Loucy (cell line): ENCODE measurements at regions not wholly inside any gene's neighbourhood (a gene's known extent, or its start where the extent isn't known, plus 50 kb on each side); places are given as distances from the start of the nearest gene placed in this dataset.

ENCODE experiments used
- H2AFZ ChIP-seq: fragments of 200-600 bp; sonication (generic); 2 replicates; pipeline ENCODE4 v1.6.0; 2016; ENCODE audit warnings: antibody characterized with exemption, mild to moderate bottlenecking, low read length, moderate library complexity
- H3F3A ChIP-seq: fragments of 200-600 bp; 2 replicates; pipeline ENCODE4 v1.6.0; 2016; ENCODE audit warnings: antibody characterized with exemption, low read depth, mild to moderate bottlenecking
- H3K27me3 ChIP-seq: fragments of 200-600 bp; sonication (generic); 2 replicates; pipeline ENCODE4 v1.6.1; 2014; ENCODE audit warnings: low read length, mild to moderate bottlenecking; ENCODE audit not compliant: insufficient read depth, poor library complexity, severe bottlenecking
- H3K36me3 ChIP-seq: fragments of 200-600 bp; sonication (generic); 2 replicates; pipeline ENCODE4 v1.6.1; 2016; ENCODE audit warnings: low read length; ENCODE audit not compliant: insufficient read depth
- H3K4me1 ChIP-seq: fragments of 200-600 bp; sonication (generic); 2 replicates; pipeline ENCODE4 v1.5.1; 2014; ENCODE audit warnings: low read length, mild to moderate bottlenecking; ENCODE audit not compliant: insufficient read depth, poor library complexity, severe bottlenecking
- H3K4me2 ChIP-seq: fragments of 200-600 bp; sonication (generic); 2 replicates; pipeline ENCODE4 v1.6.0; 2014; ENCODE audit warnings: antibody characterized with exemption, low read length, low read depth, mild to moderate bottlenecking; ENCODE audit not compliant: poor library complexity, severe bottlenecking
- H3K4me3 ChIP-seq: fragments of 200-600 bp; sonication (generic); 2 replicates; pipeline ENCODE4 v1.5.1; 2014; ENCODE audit warnings: low read length, mild to moderate bottlenecking, mixed read lengths; ENCODE audit not compliant: poor library complexity, severe bottlenecking
- H3K79me2 ChIP-seq: fragments of 200-600 bp; sonication (generic); 2 replicates; pipeline ENCODE4 v1.6.1; 2014; ENCODE audit warnings: low read length; ENCODE audit not compliant: insufficient read depth
- H3K9ac ChIP-seq: fragments of 200-600 bp; sonication (generic); 2 replicates; pipeline ENCODE4 v1.6.0; 2014; ENCODE audit warnings: mild to moderate bottlenecking, low read depth, low read length, moderate library complexity; ENCODE audit not compliant: poor library complexity, severe bottlenecking
- H3K9me2 ChIP-seq: fragments of 200-600 bp; sonication (generic); replicated peaks from 2 replicates; pipeline ENCODE4 v1.6.1; 2016; ENCODE audit warnings: low read depth, low read length, mixed read lengths
- H3K9me3 ChIP-seq: fragments of 200-600 bp; sonication (generic); 2 replicates; pipeline ENCODE4 v1.6.1; 2014; ENCODE audit warnings: mild to moderate bottlenecking, antibody characterized with exemption, low read length, low read depth; ENCODE audit not compliant: insufficient read depth
- H4K20me1 ChIP-seq: fragments of 200-600 bp; sonication (generic); 2 replicates; pipeline ENCODE4 v1.6.0; 2014; ENCODE audit warnings: antibody characterized with exemption, low read length, mild to moderate bottlenecking; ENCODE audit not compliant: insufficient read depth, poor library complexity, severe bottlenecking
- EZH2phosphoT487 ChIP-seq: fragments of 200-600 bp; IDR thresholded peaks from 2 replicates; pipeline ENCODE4 v1.6.1; 2018; ENCODE audit warnings: antibody characterized with exemption, mild to moderate bottlenecking, moderate library complexity, borderline replicate concordance
- TF ChIP-seq, protein P1 (sequence below): fragments of 200-600 bp; sonication (generic); conservative IDR thresholded peaks from 2 replicates; pipeline ENCODE4 v1.5.1; 2014; ENCODE audit warnings: mild to moderate bottlenecking, antibody characterized with exemption, low read length

DNA sequence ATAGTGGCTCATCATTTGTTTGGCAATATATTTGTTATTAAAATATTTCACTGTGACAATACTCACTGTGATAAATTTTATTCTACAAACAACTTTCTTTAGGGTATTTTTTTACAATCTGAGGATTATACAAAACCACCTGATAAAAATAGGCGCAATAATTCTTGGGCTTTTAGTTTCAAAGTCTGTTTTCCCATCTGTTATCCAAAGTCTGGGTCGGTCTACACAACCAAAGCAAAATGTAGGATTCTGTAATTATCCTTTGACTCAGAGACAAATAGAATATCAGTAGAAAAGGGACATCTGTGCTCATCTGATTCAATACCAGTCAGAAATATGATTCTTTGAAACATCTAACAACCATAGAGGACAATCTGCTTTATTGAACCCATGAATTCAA lies 271.8 kb upstream of the AMIGO2 start:
- Histone ChIP-seq H3K79me2 (no peaks in the 10 kb centered on the region), H3K36me3 (no peaks in the 10 kb centered on the region), H4K20me1 (no peaks in the 10 kb centered on the region), H3F3A (no peaks in the 10 kb centered on the region), H3K9me2 (no peaks in the 10 kb centered on the region), H3K9ac (no peak overlapping the region), H3K4me2 (no peak overlapping the region), H3K9me3 (no peaks in the 10 kb centered on the region), H3K27me3 (no peaks in the 10 kb centered on the region), H2AFZ (no peak overlapping the region), H3K4me3 (no peak overlapping the region), H3K4me1 (peaks cover 12% of the 10 kb centered on the region)
- TF ChIP-seq, protein P1, sequence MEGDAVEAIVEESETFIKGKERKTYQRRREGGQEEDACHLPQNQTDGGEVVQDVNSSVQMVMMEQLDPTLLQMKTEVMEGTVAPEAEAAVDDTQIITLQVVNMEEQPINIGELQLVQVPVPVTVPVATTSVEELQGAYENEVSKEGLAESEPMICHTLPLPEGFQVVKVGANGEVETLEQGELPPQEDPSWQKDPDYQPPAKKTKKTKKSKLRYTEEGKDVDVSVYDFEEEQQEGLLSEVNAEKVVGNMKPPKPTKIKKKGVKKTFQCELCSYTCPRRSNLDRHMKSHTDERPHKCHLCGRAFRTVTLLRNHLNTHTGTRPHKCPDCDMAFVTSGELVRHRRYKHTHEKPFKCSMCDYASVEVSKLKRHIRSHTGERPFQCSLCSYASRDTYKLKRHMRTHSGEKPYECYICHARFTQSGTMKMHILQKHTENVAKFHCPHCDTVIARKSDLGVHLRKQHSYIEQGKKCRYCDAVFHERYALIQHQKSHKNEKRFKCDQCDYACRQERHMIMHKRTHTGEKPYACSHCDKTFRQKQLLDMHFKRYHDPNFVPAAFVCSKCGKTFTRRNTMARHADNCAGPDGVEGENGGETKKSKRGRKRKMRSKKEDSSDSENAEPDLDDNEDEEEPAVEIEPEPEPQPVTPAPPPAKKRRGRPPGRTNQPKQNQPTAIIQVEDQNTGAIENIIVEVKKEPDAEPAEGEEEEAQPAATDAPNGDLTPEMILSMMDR, result no peak
- no peak for TF ChIP-seq EZH2phosphoT487

DNA sequence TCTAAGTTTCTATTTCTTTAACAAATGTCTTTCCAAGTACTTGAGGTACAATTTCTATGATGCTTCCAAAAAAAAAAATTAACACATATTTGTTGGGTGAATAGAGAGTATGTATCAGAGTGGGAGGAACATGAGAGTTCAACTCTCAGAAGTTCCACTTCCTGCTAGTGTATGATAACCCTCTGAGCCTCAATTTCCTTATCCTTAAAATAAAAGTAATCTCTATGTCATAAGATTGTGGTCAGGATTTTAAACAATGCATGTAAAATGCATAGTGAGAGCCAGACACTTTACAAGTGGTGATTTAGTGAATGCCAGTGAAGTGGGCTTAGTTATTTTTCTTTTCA lies 270.3 kb upstream of the AMIGO2 start:
- H3K9me2 ChIP-seq, result no peaks in the 10 kb centered on the region
- no peak overlapping the region for H2AFZ ChIP-seq
- no peaks in the 10 kb centered on the region for H4K20me1 ChIP-seq
- no peak overlapping the region for H3K4me3 ChIP-seq
- no peak overlapping the region for H3K9ac ChIP-seq
- H3K27me3 ChIP-seq, result no peaks in the 10 kb centered on the region
- no peak overlapping the region for H3K4me2 ChIP-seq
- H3F3A ChIP-seq, result no peaks in the 10 kb centered on the region
- H3K4me1 ChIP-seq, result peaks cover 3% of the 10 kb centered on the region
- no peaks in the 10 kb centered on the region for H3K9me3 ChIP-seq
- H3K36me3 ChIP-seq, result no peaks in the 10 kb centered on the region
- TF ChIP-seq, protein P1, result no peak
- no peaks in the 10 kb centered on the region for H3K79me2 ChIP-seq

DNA sequence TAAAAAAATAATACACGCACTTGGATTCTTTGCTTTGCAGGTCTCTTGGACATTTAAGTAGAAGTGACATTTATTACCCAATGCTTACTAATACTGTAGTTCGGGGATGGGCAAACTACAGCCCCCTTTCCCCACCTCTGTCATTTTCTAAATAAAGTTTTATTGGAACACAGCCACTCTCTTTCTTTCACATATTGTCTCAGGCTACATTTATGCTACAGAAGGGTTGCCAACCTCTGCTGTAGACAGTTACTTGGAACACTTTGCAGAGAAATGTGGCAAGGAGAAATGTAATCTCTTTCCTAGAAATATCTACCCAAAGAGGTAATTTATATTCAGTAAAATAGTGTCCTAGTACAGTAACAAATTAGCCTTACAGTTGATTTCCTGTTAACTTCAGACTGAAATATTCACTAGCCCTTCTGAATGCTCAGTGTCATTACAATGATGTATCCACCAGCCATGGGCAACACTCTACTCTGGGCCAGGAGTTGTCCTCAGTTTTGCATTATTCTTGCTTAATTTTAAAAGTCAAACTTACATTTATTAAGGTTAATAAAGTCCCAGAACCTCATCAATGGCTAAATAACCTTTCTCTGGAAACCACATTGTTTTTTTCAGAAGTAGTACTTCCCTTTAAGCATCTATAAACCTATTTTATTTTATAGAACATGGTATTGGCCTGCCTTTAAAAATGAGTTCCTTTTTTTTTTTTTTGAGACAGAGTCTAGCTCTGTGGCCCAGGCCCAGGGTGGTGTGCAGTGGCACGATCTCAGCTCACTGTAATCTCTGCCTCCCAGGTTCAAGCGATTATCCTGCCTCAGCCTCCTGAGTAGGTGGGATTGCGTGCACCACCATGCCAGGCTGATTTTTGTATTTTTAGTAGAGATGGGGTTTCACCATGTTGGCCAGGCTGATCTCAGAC lies 269.6 kb upstream of the AMIGO2 start:
- H2AFZ ChIP-seq, result no peak overlapping the region
- H3K79me2 ChIP-seq, result no peaks in the 10 kb centered on the region
- H4K20me1 ChIP-seq, result no peaks in the 10 kb centered on the region
- H3K4me2 ChIP-seq, result no peak overlapping the region
- no peaks in the 10 kb centered on the region for H3F3A ChIP-seq
- no peak for TF ChIP-seq EZH2phosphoT487
- TF ChIP-seq, protein P1, result no peak
- no peak overlapping the region for H3K4me3 ChIP-seq
- H3K9me2 ChIP-seq, result no peaks in the 10 kb centered on the region
- no peaks in the 10 kb centered on the region for H3K36me3 ChIP-seq
- no peaks in the 10 kb centered on the region for H3K27me3 ChIP-seq
- H3K9me3 ChIP-seq, result no peaks in the 10 kb centered on the region
- peaks cover 3% of the 10 kb centered on the region for H3K4me1 ChIP-seq
- no peak overlapping the region for H3K9ac ChIP-seq
